HT-29 (cell line): ENCODE measurements at regions not wholly inside any gene's neighbourhood (a gene's known extent, or its start where the extent isn't known, plus 50 kb on each side); places are given as distances from the start of the nearest gene placed in this dataset.

Source experiments
- DNase-seq: peaks from one replicate; pipeline ENCODE4 v3.0.0-alpha.2; 2015; ENCODE audit warnings: low spot score

DNA sequence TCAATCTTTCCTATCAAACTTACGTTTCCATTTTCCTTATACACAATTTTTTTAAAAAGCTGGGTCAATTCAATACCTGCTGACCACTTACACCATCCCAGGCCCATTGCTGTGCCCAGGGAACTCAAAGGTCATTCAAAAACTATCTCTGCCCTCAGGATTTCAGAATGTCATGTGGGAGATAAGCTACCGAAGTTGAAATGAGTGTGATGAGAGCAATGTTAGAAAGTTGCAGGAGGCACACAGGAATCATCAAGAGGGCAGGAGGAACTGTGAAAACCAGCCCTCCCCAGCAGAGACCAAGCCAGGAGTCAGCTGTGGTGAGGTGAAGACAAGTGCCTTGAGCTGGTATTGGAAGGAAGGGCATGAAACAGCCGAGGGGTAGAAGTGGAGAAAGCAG lies 195.9 kb downstream of the HS3ST3A1 start:
- no peak for DNase-seq

DNA sequence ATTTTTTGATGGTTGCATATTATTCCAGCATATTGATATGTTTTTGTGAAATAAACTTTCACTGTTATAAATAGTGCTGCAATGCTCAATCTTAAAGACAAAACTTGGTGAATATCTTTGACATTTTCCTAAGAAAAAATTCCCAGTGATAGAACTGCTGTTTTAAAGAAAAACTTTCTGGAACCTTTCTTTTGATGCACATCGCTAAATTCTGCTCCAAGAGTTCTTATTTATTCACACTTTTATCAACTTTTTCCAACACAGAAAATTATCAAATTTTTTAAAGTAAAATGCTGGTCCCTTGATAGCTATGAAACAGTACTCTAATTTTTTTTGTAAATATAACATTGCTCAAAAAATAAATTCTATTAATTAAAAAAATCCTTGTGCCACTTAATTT lies 196.6 kb downstream of the HS3ST3A1 start:
- DNase-seq = no peak

DNA sequence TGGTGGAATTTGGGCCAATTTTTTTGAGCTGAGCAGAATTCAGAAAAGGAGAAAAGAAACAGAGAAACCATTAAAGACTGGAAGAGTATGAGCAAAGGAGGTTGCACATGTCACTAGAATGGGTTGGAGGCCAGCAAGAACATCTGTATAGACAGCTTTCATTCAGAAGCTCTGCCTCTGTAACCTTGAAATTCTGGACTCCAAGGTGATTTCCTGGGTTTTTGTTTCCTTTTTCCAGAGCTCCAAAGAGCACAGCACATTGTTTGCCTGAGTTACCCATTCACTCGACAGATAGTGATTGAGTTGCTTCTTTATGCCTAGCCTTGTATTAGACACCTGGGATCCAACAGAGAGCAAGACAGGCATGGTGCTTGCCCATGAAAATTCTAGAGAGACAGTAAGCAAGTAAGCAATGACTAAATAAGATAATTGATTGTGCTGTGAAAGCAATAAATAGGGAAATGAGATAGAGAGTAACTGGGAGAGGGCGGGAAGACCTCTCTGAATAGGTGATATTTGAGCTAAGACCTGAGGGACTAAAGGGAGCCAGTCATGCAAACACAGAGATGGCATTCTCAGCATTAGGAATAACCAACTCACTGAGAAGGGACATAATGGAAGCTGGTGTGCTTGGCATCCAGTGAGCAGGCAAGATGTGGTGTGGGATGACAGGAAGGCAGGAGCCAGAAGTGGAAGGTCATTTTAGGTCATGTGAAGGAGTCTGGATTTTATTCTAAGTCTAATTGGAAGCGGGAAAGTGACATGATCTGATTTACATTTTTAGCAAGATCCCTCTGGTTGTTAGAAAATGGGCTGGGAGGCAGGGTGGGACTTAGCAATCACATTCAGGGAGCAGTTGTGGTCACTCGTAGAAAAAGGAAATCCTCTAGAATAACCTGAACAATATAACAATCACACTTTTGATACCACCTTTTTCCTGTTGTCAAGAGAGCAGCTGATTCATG lies 197.5 kb downstream of the HS3ST3A1 start:
- DNase-seq = no peak

DNA sequence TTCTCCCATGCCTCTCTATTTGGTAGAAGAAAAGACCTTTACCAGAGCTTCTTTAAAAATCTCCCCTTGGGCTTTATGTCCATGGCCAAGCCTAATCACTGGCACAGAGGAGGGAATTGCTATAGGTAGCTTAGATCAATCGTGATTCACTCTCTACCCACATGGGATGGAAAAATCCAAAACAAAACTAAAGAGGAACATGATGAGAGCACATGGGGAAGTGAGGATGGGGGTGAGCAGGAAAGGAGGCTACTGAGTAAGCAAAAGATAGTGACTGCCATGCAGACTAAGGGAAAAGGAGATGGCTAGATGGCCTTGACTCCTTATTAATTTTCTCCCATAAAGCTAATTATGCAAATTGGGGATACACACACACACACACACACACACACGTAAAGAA lies 201.2 kb downstream of the HS3ST3A1 start:
- DNase-seq = no peak

DNA sequence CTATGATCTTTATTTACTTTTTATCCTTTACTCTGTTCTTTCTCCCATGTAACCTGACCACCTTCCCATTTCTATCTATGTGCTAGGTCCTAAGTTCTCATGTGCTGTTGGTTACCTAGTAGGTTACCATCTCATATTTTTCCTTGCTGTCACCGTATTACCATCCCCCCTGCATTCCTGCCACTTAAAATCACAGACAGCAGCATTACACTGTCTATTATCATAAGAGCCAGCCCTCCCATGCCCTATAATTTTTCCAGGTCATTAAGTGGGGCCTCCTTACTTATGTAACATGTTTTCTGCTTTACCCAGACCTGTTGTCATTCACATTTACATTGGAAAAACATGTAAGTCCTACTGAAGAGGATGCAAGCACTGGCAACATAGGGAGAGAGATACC lies 202.9 kb downstream of the HS3ST3A1 start:
- no peak for DNase-seq

DNA sequence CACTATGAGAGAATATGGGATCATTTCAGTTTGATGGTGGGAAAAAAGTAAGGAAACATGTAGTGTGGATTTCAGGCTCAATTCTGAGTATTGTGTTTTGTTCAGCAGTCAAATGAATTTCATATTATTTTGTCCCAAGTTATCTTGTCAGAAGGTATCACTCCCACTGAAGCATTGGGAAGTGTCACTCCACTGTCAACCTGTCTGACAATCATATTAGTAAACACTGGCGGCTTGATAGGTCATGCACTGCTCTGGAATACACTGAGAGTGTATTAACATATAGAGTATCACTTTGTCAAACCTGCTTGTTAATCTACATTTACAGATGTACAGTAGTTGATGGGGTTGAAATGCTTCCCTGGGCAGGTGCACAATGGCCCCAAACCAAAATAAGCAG lies 203.6 kb downstream of the HS3ST3A1 start:
- no peak for DNase-seq

DNA sequence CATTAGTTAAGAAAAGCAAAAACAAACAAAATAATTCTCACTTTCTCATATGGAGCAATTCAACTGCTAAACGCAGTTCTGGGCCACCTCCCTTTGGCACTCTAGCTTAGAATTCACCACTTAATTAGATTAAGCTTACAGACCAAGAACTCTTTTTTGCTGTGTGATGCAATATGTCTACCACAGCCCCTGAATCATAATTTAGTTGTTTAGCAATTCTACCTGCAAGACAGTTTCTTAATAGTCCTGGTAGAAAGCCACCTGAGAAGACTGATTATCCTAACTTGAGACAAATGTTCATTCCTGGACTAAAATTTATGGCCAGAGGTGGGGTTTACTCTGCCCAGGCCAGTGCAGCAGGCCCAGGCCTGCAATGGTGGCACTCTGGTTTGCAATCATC lies 205.9 kb downstream of the HS3ST3A1 start:
- no peak for DNase-seq

DNA sequence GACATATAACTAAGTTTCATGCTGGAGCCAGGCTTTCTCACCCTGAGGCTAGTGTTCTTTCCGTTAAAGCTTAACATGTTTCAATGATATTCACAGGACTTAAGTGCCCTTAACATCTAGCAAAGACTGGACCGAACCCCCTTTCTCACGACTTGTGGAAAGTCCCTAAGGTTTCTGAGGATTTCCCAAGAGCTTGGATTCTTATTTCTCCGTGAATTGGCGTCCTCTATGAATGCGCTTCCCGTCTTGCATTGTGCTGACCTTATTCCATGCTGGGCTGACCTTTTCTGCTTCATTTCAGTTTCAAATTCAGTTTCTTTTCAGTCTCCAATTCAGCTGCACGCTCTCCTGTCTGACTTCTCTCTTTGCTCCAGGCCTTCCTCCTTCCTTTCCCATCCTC lies 206.4 kb downstream of the HS3ST3A1 start:
- no peak for DNase-seq

DNA sequence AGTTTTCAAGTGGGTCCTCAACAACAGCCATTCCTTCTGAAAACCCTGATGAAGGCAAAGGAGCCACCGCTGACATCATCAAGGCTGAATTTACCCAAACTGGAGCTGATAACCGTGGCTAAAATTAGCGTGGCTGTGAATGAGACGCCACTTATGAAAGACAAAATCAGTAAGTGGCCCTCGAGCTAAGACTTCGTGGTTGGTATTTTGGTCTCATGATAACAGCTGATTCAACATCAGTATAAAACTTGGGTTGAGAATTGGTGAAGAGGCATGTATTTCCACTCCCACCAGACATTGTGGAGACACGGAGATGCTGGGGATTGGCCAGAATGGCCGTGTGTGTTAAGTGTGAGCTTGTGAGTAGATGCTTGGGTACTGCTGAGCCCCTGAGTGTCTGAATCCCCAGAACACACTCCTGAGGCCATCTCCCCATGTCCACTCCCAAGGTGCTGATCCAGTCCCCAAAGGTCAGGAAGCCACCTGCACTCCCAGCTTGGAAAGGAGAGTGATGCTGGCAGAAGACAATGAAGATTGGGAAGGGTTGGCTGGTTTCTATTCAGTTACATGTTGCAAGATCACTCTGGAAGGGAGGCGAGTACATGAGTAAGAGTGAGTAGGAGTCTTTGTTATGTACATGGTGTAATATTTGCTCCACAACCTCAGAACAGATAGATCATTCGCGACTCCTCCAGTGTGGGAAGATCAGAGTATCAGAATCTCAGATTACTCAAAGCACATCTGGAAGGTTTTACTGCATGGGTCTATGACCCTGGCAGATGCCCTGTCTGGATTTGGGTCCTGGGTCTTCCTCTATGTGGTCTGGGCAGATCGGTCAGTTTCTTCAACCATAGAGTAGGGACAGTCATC lies 207.7 kb downstream of the HS3ST3A1 start:
- DNase-seq = no peak

DNA sequence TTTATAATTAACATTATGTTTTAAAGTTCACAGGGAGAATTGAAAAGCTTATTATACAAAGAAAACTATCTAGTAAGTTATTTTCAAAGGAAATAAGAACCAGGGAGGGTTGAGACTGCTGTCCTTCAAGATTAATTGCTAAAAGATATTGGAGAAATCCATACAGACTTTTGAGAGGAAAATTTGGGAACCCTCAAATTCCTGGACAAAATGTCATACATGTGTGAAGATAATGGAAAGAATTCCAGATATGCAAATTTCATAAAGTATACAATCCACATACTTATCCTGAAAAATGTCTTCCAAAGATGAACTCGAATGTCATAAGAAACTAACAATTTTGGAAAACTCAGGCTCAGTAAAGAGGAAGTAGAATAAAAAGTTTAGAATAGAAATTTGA lies 213.8 kb downstream of the HS3ST3A1 start:
- no peak for DNase-seq

DNA sequence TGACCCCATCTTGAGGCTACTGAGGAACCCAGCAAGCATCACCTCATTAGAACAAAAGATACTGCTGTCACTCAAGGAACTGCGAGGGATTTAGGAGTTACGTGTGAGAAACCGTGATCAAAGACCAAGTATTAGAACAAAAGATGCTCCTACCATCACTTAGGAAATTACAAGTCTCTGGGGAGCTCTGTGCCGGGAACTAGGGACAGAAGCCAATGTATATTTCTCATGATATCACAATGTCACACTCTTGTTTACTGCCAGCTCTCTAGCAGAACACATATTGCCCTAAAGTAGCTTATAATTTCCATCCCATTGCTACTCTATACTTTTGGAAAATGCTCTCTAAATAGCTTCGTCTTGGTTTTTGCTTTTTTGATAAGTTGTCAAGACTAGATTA lies 214.5 kb downstream of the HS3ST3A1 start:
- DNase-seq = no peak

DNA sequence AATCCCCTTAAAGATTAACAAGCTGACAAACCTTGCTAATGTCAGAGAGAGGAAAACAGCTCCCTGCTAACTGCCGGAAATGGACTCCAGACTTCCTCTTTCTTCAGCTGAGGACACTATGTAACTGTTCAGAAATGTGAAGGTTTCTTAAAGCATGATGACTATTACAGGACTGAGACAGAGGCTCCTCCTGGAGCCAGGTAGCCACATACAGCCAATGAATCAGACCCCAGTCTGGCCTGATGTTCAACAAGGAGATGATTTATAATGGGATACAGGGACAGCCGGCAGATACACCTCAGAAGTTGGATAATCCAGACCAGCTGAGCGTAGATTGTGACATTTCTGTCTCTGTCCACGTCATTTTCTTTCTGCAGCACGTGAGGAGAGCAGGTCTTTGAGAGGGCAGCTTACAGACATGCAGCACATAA lies 216.2 kb downstream of the HS3ST3A1 start:
- no peak for DNase-seq

DNA sequence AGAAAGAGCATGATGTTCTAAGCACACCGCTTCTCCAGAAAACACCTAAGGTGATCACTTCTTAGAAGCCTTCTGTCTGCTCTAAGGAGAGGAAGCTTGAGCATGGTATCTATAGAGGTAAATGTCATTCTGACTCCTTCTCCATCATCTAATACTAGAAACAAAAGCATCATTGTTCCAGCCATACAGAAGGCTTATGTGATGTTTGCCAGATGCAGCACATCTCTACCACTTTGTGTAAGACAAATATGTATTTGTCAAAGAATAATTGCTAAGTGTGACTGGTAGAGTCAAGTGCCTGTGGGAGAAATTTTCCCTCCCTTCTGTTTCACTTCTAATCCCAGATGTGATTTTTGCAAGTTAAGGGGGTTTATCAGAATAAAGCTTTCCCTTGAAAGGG lies 217.1 kb downstream of the HS3ST3A1 start:
- DNase-seq = no peak

DNA sequence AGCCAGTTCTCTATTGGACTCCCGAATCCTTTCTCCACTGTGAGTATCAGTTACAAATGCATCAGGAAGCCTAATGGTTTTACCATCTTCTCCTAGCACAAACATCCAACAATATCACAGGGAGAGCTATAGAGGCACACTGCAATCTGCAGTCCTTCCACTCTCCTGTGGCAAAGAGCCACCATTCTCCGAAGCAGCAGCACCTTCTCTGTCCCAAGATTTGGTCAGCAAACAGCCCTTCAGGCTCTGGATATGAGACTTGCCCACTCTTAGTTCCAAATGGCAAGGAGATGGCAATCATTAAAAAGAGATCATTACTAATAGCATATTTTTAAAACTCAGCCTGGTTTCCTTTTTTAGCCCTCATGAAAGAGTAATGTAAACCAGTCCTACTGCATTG lies 223.4 kb downstream of the HS3ST3A1 start:
- no peak for DNase-seq

DNA sequence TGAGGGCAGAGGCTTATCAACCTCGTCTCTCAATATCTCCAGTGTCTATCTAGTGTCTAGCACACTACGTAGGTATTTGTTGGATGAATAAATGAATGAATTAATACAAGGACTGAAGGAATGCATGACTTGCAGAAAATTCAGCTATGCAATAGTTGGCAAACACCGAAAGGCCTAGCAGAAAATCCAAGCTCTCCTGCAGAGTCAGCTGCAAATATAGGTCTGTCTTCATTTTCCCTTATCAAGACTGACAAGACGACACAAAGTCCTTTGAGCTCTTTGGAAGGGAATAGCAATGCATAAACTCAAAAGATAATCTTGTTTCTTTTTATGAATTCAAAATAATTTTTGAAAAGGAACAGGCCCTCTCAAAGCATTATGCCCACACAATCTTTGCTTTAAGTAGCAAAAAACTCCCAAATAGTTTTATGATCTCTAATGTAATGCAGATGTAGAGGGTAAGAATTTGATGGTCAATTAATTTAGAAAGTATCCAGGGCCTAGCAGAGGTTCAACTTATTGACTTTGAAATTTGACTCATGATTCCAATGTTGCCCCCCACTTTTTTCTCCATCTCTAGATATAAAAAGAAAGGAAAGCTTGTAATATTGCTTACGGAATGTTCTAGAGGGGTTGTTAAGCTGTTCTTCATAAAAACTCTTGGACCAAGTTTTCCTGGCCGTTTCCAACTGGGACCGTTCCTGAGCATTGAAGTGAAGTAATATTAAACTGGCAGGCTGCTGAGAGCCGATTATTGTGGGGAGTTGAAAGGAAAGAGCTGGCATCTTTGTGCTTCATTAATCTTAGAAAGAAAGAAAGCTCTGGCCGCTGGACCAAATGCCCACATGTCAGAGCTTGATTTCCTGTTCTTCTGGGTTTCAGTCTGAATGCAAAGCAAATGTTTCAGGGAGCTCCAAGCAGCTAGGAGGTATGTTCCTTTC lies 227.3 kb downstream of the HS3ST3A1 start:
- no peak for DNase-seq

DNA sequence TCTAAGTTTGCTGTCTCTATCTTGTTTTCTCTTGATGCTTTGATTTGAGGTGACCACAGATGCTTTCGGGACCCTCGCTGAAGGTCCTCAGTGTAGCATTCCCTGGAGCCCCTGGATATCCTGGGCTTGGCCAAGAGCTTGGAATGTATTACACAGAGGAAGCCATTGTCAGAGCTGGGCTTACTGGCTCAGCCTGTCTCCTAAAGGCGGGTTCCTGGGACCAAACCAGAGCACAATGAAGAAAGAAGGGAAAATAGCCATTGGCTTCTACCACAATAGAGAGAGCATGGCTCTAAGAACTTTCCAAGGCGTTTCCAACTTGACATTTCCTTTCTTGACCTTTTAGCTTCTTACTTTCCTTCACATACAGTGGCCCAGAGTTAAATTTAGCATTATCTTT lies 229.3 kb downstream of the HS3ST3A1 start:
- no peak for DNase-seq

DNA sequence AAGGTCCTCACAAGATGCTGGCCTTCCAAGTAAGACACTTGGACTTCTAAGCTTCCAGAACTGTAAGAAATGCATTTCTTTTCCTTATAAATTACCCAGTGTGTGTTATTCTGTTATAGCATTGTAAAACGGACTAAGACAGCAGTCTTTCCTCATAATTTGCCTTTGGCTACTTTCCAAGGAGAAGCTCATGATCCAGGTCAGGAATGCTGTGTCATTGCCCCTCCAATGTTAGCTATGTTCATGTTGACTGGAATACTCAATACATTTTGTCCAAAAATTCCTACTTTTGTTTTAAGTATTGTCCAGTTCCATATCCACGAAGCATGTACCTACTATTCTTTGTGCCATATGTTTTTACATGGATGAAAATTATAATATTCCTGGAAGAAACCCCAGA lies 234.6 kb downstream of the HS3ST3A1 start:
- DNase-seq = no peak

DNA sequence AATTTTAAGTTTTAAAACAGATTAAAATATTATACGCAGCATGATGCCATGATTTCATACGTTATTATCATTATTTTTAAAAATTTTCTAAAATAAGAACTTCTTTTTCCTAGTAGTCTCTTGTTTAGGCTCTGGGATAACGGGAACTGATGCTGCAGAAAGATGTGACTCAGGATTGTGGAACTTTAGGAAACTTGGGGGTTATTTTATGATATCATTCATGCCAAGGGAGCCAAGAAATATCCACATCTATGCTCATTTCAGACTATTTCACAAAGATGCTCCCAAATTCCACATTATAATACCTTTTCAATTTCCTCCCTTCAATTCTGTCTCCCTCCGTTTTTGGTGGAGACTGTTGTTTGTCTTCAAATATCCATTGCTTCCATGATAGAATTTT lies 236.4 kb downstream of the HS3ST3A1 start:
- no peak for DNase-seq

DNA sequence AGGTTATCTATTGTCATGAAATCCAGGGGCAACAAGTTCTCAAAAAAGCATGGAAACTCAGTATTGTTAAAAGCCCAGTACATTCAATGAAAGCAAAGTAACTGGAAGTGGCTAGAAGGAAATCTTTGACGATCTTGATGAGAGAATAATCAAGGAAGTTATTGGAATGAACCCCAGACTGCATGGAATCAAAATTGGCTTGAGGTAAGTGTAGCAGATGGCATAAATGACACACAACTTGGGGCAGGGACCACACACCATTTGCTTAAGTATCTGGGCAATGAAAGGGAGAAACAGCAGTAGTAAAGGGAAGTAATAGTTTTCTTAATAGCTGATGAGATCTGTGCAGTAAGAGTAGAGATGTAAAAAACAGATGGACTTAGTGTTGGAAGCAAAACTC lies 238.0 kb downstream of the HS3ST3A1 start:
- DNase-seq = no peak

DNA sequence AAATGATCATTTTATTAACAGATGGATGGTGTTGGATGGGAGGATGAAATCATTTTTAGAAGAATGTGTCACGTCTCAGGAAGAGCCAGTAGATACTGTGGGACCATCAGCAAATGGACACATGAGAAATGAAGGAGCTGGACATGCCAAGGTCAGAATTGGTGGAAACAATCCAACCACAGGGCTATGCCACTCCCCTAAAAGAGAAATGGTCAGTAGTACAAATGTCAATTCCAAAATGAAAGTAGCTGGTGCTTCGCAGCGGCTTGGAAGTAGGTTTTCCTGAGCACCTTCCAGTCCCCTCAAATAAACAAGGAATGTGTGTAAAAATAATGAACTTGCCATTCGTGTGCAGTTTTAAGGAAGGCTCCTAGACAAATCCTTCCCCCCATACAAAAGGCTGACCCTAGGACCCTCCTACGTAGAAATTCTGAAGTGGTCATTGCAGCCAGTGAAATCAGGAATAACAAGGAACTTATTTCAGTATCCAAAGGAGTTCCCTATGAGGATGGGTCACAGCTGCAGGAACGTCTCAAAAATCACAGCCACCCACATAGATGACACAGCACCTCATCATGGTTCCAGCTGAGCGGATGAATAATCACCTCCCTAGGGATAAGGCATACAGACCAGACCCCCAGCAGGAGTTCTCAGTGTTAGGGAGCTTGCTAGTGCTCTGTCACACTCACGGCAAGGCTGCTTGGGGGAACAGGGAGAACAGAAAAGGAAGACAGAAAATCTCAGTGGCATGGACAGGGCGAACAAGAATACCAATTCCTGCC lies 239.2 kb downstream of the HS3ST3A1 start:
- DNase-seq = no peak

DNA sequence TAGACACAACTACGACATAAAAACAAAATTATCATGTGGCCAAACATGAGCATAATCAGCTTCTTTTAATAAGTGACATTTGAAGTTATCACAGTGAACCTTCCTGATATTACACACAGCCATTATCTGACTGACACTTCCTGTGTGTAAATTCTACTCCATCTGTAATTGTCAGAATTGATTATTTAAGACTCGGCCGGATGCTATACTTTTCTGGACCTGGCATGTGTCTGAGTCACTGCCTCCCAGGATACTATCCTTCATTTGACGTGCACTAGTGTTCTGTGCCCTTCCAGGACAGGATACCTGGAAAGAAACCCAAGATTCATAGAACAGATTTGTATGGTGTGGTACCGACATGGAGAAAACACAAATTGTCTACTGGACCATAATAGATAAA lies 242.0 kb downstream of the HS3ST3A1 start:
- no peak for DNase-seq
